PC-3 (cell line): ENCODE measurements at regions not wholly inside any gene's neighbourhood (a gene's known extent, or its start where the extent isn't known, plus 50 kb on each side); places are given as distances from the start of the nearest gene placed in this dataset.

Source experiments
- ATAC-seq: fragments of 200-7000 bp; cut with Tn5 transposase; 2 replicates; pipeline ENCODE4 v1.9.1; 2020; ENCODE audit warnings: mild to moderate bottlenecking, moderate library complexity
- BruUV-seq: library from RNA; stranded (reverse); fragments of 400-500 nt; replicated peaks from 2 replicates; lab custom pipeline; 2021; lab: Mats Ljungman, UMichigan
- CTCF ChIA-PET: fragments of 300-600 bp; sonication (Branson Sonifier 250); formaldehyde crosslinking; loops from one replicate; lab custom pipeline; 2022; ENCODE audit warnings: antibody characterized with exemption; lab: Charles Lee
- POLR2A ChIA-PET: fragments of 300-600 bp; sonication (Branson Sonifier 250); formaldehyde crosslinking; loops from one replicate; lab custom pipeline; 2022; ENCODE audit warnings: antibody characterized with exemption; ENCODE audit not compliant: unreplicated experiment; lab: Charles Lee
- DNase-seq: peaks from one replicate; pipeline ENCODE4 v3.0.0-alpha.2; 2015
- H2AFZ ChIP-seq: fragments of 300-600 bp; sonication (generic); 2 replicates; pipeline ENCODE4 v1.6.0; 2016; ENCODE audit warnings: antibody characterized with exemption, low read length
- H3F3A ChIP-seq: fragments of 300-600 bp; sonication (generic); one replicate; pipeline ENCODE4 v1.6.0; 2017; ENCODE audit warnings: antibody characterized with exemption, low read length, control low read depth, mild to moderate bottlenecking; ENCODE audit not compliant: unreplicated experiment
- H3K27ac ChIP-seq: fragments of 300-600 bp; sonication (generic); 2 replicates; pipeline ENCODE4 v1.5.1; 2016; ENCODE audit warnings: mild to moderate bottlenecking, low read length
- H3K27me3 ChIP-seq: fragments of 300-600 bp; sonication (generic); 2 replicates; pipeline ENCODE4 v1.6.1; 2016; ENCODE audit warnings: low read length, mixed read lengths
- H3K36me3 ChIP-seq: fragments of 300-600 bp; sonication (generic); 2 replicates; pipeline ENCODE4 v1.6.1; 2016; ENCODE audit warnings: low read depth, mixed run types, low read length, mixed read lengths
- H3K4me1 ChIP-seq: fragments of 300-600 bp; sonication (generic); 2 replicates; pipeline ENCODE4 v1.5.1; 2016; ENCODE audit warnings: low read length; ENCODE audit not compliant: insufficient read depth
- H3K4me2 ChIP-seq: fragments of 300-600 bp; sonication (generic); 2 replicates; pipeline ENCODE4 v1.6.0; 2016; ENCODE audit warnings: low read length
- H3K4me3 ChIP-seq: fragments of 300-600 bp; sonication (generic); 2 replicates; pipeline ENCODE4 v1.5.1; 2016; ENCODE audit warnings: mild to moderate bottlenecking, low read length, mixed read lengths
- H3K79me2 ChIP-seq: fragments of 300-600 bp; sonication (generic); 2 replicates; pipeline ENCODE4 v1.6.1; 2017; ENCODE audit warnings: low read length, mixed read lengths
- H3K9ac ChIP-seq: fragments of 300-600 bp; sonication (generic); 2 replicates; pipeline ENCODE4 v1.6.0; 2016; ENCODE audit warnings: mild to moderate bottlenecking, low read length
- H3K9me2 ChIP-seq: fragments of 300-600 bp; sonication (generic); replicated peaks from 2 replicates; pipeline ENCODE4 v1.6.1; 2016; ENCODE audit warnings: mixed run types, low read length, mixed read lengths
- H3K9me3 ChIP-seq: fragments of 300-600 bp; sonication (generic); 2 replicates; pipeline ENCODE4 v1.6.1; 2016; ENCODE audit warnings: low read length, mixed read lengths
- H4K20me1 ChIP-seq: fragments of 300-600 bp; sonication (generic); 2 replicates; pipeline ENCODE4 v1.6.1; 2016; ENCODE audit warnings: low read length, mixed read lengths
- CTCF ChIP-seq: fragments of 300-600 bp; sonication (generic); conservative IDR thresholded peaks from 2 replicates; pipeline ENCODE4 v1.5.1; 2017; ENCODE audit warnings: antibody characterized with exemption, low read depth, mild to moderate bottlenecking, low read length
- EZH2 ChIP-seq: fragments of 300-600 bp; sonication (generic); IDR thresholded peaks from one replicate; pipeline ENCODE4 v1.6.1; 2017; ENCODE audit warnings: antibody characterized with exemption, mild to moderate bottlenecking, low read length; ENCODE audit not compliant: unreplicated experiment
- EZH2phosphoT487 ChIP-seq: fragments of 300-600 bp; sonication (generic); IDR thresholded peaks from 2 replicates; pipeline ENCODE4 v1.6.1; 2018; ENCODE audit warnings: mild to moderate bottlenecking, antibody characterized with exemption, low read length, borderline replicate concordance
- intact Hi-C: fragments of 100-400 bp; cut with micrococcal nuclease; formaldehyde crosslinking; loops from 2 replicates; pipeline ENCODE4 v1.9.0; 2023

- peak; percentile 76 for DNase-seq
- BruUV-seq, result no TSS peak
- Histone ChIP-seq H3K9me3 (no peaks in the 10 kb centered on the region), H3K4me3 (peak overlapping the region; percentile 78), H3K9ac (peak overlapping the region; percentile 89), H2AFZ (peak overlapping the region; percentile 98), H3K4me1 (peaks cover 15% of the 10 kb centered on the region), H3F3A (no peaks in the 10 kb centered on the region), H3K9me2 (no peaks in the 10 kb centered on the region), H3K27ac (peak overlapping the region; percentile 45), H4K20me1 (no peaks in the 10 kb centered on the region), H3K36me3 (peaks cover 10% of the 10 kb centered on the region), H3K27me3 (no peaks in the 10 kb centered on the region), H3K4me2 (peak overlapping the region; percentile 90), H3K79me2 (peaks cover 21% of the 10 kb centered on the region)
- ChIA-PET CTCF (no interaction called here), POLR2A (interaction anchor here (0.6 kb wide), 2 partner anchors 322 to 811 kb away, joined by 4 to 14 read pairs; no protein-coding TSS in a partner anchor)
- peak; percentile 69 for ATAC-seq
- intact Hi-C loops, result loop anchor here (5.0 to 10.0 kb wide), 3 partner anchors 184 to 596 kb away; no protein-coding TSS in a partner anchor
- TF ChIP-seq CTCF (no peak), EZH2 (no peak), EZH2phosphoT487 (no peak)
These were observed 1354.7 kb upstream of the LRRTM3 start for GRCh38 chr10:65571011-65571570.

GRCh38 chr10:65581426-65582026 lies 1344.3 kb upstream of the LRRTM3 start:
- TF ChIP-seq EZH2 (no peak), CTCF (no peak), EZH2phosphoT487 (no peak)
- intact Hi-C loops, result no loop called here
- H3K4me1 ChIP-seq, result no peaks in the 10 kb centered on the region
- H3K9me3 ChIP-seq, result peaks cover 25% of the 10 kb centered on the region
- no peak overlapping the region for H3K9ac ChIP-seq
- no peak overlapping the region for H3K4me2 ChIP-seq
- no peaks in the 10 kb centered on the region for H3K9me2 ChIP-seq
- H3K79me2 ChIP-seq, result no peaks in the 10 kb centered on the region
- BruUV-seq, result no TSS peak
- CTCF ChIA-PET, result no interaction called here
- no peaks in the 10 kb centered on the region for H4K20me1 ChIP-seq
- peaks cover 52% of the 10 kb centered on the region for H3K36me3 ChIP-seq
- POLR2A ChIA-PET, result no interaction called here
- no peak overlapping the region for H3K4me3 ChIP-seq
- H3K27me3 ChIP-seq, result no peaks in the 10 kb centered on the region
- no peak overlapping the region for H2AFZ ChIP-seq
- H3K27ac ChIP-seq, result no peak overlapping the region
- DNase-seq, result no peak
- ATAC-seq, result no peak
- no peaks in the 10 kb centered on the region for H3F3A ChIP-seq
